ENCODE measurements at regions not wholly inside any gene's neighbourhood (a gene's known extent, or its start where the extent isn't known, plus 50 kb on each side); places are given as distances from the start of the nearest gene placed in this dataset.

- H3K4me3 ChIP-seq (ENCODE audit: low read depth, low read length) = no peak overlapping the region
- DNase-seq (ENCODE audit: low read depth) = no peak
- no peak for TF ChIP-seq CTCF (IDR thresholded peaks at IDR 0.05; ENCODE audit: insufficient read depth, low read depth, low read length)
Measured at GRCh38 chrX:13152518-13153185, 108.2 kb upstream of the FAM9C start.

- H3K4me3 ChIP-seq (ENCODE audit: low read depth, low read length) = no peak overlapping the region
- peak; percentile 57 for DNase-seq (ENCODE audit: low read depth)
- no peak for TF ChIP-seq CTCF (IDR thresholded peaks at IDR 0.05; ENCODE audit: insufficient read depth, low read depth, low read length)
Measured at GRCh38 chrX:13151828-13152517, 107.6 kb upstream of the FAM9C start.

- TF ChIP-seq CTCF (IDR thresholded peaks at IDR 0.05; ENCODE audit: insufficient read depth, low read depth, low read length) = no peak
- no peak overlapping the region for H3K4me3 ChIP-seq (ENCODE audit: low read depth, low read length)
- no peak for DNase-seq (ENCODE audit: low read depth)
Measured at GRCh38 chrX:13149702-13150350, 105.4 kb upstream of the FAM9C start.

- no peak for TF ChIP-seq CTCF (IDR thresholded peaks at IDR 0.05; ENCODE audit: insufficient read depth, low read depth, low read length)
- no peak overlapping the region for H3K4me3 ChIP-seq (ENCODE audit: low read depth, low read length)
- peak; percentile 53 for DNase-seq (ENCODE audit: low read depth)
Measured at GRCh38 chrX:13147733-13148132, 103.3 kb upstream of the FAM9C start.

- no peak overlapping the region for H3K4me3 ChIP-seq (ENCODE audit: low read depth, low read length)
- no peak for DNase-seq (ENCODE audit: low read depth)
- TF ChIP-seq CTCF (IDR thresholded peaks at IDR 0.05; ENCODE audit: insufficient read depth, low read depth, low read length) = no peak
Measured at GRCh38 chrX:13147147-13147546, 102.7 kb upstream of the FAM9C start.

- H3K4me3 ChIP-seq (ENCODE audit: low read depth, low read length) = no peak overlapping the region
- no peak for DNase-seq (ENCODE audit: low read depth)
- no peak for TF ChIP-seq CTCF (IDR thresholded peaks at IDR 0.05; ENCODE audit: insufficient read depth, low read depth, low read length)
Measured at GRCh38 chrX:13144927-13145655, 100.7 kb upstream of the FAM9C start.
